ENCODE measurements at regions not wholly inside any gene's neighbourhood (a gene's known extent, or its start where the extent isn't known, plus 50 kb on each side); places are given as distances from the start of the nearest gene placed in this dataset.

- no peak overlapping the region for H3K4me3 ChIP-seq (ENCODE audit: low read depth, low read length)
- no peak for TF ChIP-seq CTCF (IDR thresholded peaks at IDR 0.05; ENCODE audit: insufficient read depth, low read length)
- DNase-seq (ENCODE audit: low read depth): no peak
Observed at GRCh38 chr5:67506241-67506640, 309.6 kb upstream of the CD180 start.

- TF ChIP-seq CTCF (IDR thresholded peaks at IDR 0.05; ENCODE audit: insufficient read depth, low read length): no peak
- no peak for DNase-seq (ENCODE audit: low read depth)
Observed at GRCh38 chr5:67502951-67503350, 306.4 kb upstream of the CD180 start.

GRCh38 chr5:67496051-67496450 lies 299.5 kb upstream of the CD180 start:
- no peak overlapping the region for H3K4me3 ChIP-seq (ENCODE audit: low read depth, low read length)
- no peak for DNase-seq (ENCODE audit: low read depth)
- no peak for TF ChIP-seq CTCF (IDR thresholded peaks at IDR 0.05; ENCODE audit: insufficient read depth, low read length)

More at GRCh38 chr5:67502951-67503350, 306.4 kb upstream of the CD180 start:
- H3K4me3 ChIP-seq (ENCODE audit: low read depth, low read length): no peak overlapping the region

GRCh38 chr5:67495072-67495471 lies 298.5 kb upstream of the CD180 start:
- H3K4me3 ChIP-seq (ENCODE audit: low read depth, low read length): no peak overlapping the region
- no peak for TF ChIP-seq CTCF (IDR thresholded peaks at IDR 0.05; ENCODE audit: insufficient read depth, low read length)
- no peak for DNase-seq (ENCODE audit: low read depth)

DNA sequence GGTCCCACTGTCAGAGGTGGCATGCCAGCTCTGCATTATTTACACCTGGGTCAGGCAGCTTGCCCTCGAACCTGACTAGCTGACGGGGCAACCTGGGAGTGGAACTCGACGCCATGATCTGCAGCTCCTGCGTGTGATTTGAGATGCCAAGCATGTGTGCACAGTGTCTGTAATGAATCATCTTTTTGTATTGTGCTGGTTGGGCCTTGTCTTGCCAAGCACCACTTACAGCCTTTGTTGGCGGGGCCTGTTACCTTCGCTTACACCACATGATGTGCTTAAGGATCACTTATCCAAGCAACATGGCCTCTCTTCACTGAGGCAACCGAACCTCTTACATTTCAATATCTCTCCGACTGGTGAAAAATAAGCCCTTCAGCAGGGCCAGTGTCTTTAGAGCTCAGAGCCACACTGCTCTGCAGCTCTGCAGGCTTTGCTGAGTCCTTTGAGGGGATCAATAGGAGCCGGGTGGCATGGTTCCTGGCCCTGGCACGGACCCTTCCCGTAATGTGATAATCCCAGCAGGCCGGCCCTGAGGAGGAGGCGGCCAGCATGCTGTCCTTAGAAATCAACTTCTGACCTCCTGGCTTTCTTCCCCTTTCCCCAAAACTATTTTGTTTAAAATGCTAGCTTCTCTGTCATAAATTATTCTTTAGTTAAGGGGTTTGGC lies 297.7 kb upstream of the CD180 start:
- DNase-seq (ENCODE audit: low read depth): peak; percentile 17

GRCh38 chr5:67493676-67494075 lies 297.1 kb upstream of the CD180 start:
- DNase-seq (ENCODE audit: low read depth): peak; percentile 17
- no peak overlapping the region for H3K4me3 ChIP-seq (ENCODE audit: low read depth, low read length)
- TF ChIP-seq CTCF (IDR thresholded peaks at IDR 0.05; ENCODE audit: insufficient read depth, low read length): peak; percentile 15

More for the DNA sequence above, 297.7 kb upstream of the CD180 start:
- no peak for TF ChIP-seq CTCF (IDR thresholded peaks at IDR 0.05; ENCODE audit: insufficient read depth, low read length)
- H3K4me3 ChIP-seq (ENCODE audit: low read depth, low read length): no peak overlapping the region

All from fibroblast of the aortic adventitia (primary cell).